Loucy (cell line): ENCODE measurements at regions not wholly inside any gene's neighbourhood (a gene's known extent, or its start where the extent isn't known, plus 50 kb on each side); places are given as distances from the start of the nearest gene placed in this dataset.

ENCODE experiments used
- CTCF ChIP-seq: fragments of 200-600 bp; sonication (generic); conservative IDR thresholded peaks from 2 replicates; pipeline ENCODE4 v1.5.1; 2014; ENCODE audit warnings: mild to moderate bottlenecking, antibody characterized with exemption, low read length
- EZH2phosphoT487 ChIP-seq: fragments of 200-600 bp; IDR thresholded peaks from 2 replicates; pipeline ENCODE4 v1.6.1; 2018; ENCODE audit warnings: antibody characterized with exemption, mild to moderate bottlenecking, moderate library complexity, borderline replicate concordance

DNA sequence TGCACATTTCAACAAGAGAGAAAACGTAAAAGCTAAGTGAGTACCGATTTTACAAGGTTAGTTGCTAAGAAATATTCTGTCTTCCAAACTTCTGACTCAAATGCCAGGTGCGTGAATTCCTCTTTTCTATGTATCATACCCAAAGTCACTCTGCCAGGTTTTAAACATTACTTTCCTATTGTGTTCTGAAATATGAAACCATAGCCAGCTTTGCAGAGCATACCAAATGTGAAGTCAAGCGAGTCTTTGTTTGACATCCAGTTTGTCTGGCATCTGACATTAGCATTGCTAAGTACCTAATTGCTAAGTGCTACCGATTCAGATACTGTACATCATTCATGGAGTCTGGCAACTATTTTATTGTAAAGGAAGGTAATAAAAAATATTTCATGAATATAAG, 321.9 kb upstream of the GALNT5 start:
- TF ChIP-seq CTCF (no peak), EZH2phosphoT487 (no peak)
